G401 (cell line): ENCODE measurements at regions not wholly inside any gene's neighbourhood (a gene's known extent, or its start where the extent isn't known, plus 50 kb on each side); places are given as distances from the start of the nearest gene placed in this dataset.

Source experiments
- DNase-seq: peaks from one replicate; pipeline ENCODE4 v3.0.0-alpha.2; 2015; ENCODE audit warnings: low spot score
- in situ Hi-C: cut with HindIII; loops from 2 replicates; pipeline ENCODE4 v1.10.0; 2016; ENCODE audit warnings: low sequenced_read_pairs, mixed read lengths

GRCh38 chr10:29032169-29032568, 256.7 kb upstream of the LYZL1 start:
- in situ Hi-C loops: no loop called here
- no peak for DNase-seq

- in situ Hi-C loops: no loop called here
- DNase-seq: no peak
Observed at GRCh38 chr10:29033311-29033940, 255.4 kb upstream of the LYZL1 start.

GRCh38 chr10:29034592-29034991, 254.3 kb upstream of the LYZL1 start:
- DNase-seq: no peak
- in situ Hi-C loops: no loop called here

- in situ Hi-C loops: no loop called here
- no peak for DNase-seq
Observed at GRCh38 chr10:29035721-29036120, 253.1 kb upstream of the LYZL1 start.

- in situ Hi-C loops: no loop called here
- DNase-seq: no peak
Observed at GRCh38 chr10:29037348-29038113, 251.3 kb upstream of the LYZL1 start.

- in situ Hi-C loops: no loop called here
- no peak for DNase-seq
Observed at GRCh38 chr10:29039091-29039490, 249.8 kb upstream of the LYZL1 start.

- DNase-seq: no peak
- in situ Hi-C loops: no loop called here
Observed at GRCh38 chr10:29039677-29040189, 249.1 kb upstream of the LYZL1 start.

- DNase-seq: no peak
- in situ Hi-C loops: no loop called here
Observed at GRCh38 chr10:29041616-29042015, 247.3 kb upstream of the LYZL1 start.

- no peak for DNase-seq
- in situ Hi-C loops: no loop called here
Observed at GRCh38 chr10:29048506-29048905, 240.4 kb upstream of the LYZL1 start.

- in situ Hi-C loops: no loop called here
- no peak for DNase-seq
Observed at GRCh38 chr10:29050081-29050480, 238.8 kb upstream of the LYZL1 start.

GRCh38 chr10:29055101-29055500, 233.8 kb upstream of the LYZL1 start:
- in situ Hi-C loops: no loop called here
- no peak for DNase-seq

GRCh38 chr10:29056729-29057128, 232.1 kb upstream of the LYZL1 start:
- DNase-seq: no peak
- in situ Hi-C loops: no loop called here

GRCh38 chr10:29057822-29058331, 231.0 kb upstream of the LYZL1 start:
- in situ Hi-C loops: no loop called here
- DNase-seq: no peak

GRCh38 chr10:29063806-29064644, 224.8 kb upstream of the LYZL1 start:
- in situ Hi-C loops: no loop called here
- DNase-seq: no peak

- DNase-seq: no peak
- in situ Hi-C loops: no loop called here
Observed at GRCh38 chr10:29064680-29065079, 224.2 kb upstream of the LYZL1 start.

GRCh38 chr10:29067161-29067560, 221.7 kb upstream of the LYZL1 start:
- in situ Hi-C loops: no loop called here
- DNase-seq: no peak

GRCh38 chr10:29067628-29068027, 221.2 kb upstream of the LYZL1 start:
- no peak for DNase-seq
- in situ Hi-C loops: no loop called here

GRCh38 chr10:29068302-29068701, 220.6 kb upstream of the LYZL1 start:
- in situ Hi-C loops: no loop called here
- no peak for DNase-seq

- DNase-seq: no peak
- in situ Hi-C loops: no loop called here
Observed at GRCh38 chr10:29068966-29069365, 219.9 kb upstream of the LYZL1 start.

GRCh38 chr10:29069941-29070340, 218.9 kb upstream of the LYZL1 start:
- in situ Hi-C loops: no loop called here
- DNase-seq: no peak
